ENCODE measurements at regions not wholly inside any gene's neighbourhood (a gene's known extent, or its start where the extent isn't known, plus 50 kb on each side); places are given as distances from the start of the nearest gene placed in this dataset.

DNA sequence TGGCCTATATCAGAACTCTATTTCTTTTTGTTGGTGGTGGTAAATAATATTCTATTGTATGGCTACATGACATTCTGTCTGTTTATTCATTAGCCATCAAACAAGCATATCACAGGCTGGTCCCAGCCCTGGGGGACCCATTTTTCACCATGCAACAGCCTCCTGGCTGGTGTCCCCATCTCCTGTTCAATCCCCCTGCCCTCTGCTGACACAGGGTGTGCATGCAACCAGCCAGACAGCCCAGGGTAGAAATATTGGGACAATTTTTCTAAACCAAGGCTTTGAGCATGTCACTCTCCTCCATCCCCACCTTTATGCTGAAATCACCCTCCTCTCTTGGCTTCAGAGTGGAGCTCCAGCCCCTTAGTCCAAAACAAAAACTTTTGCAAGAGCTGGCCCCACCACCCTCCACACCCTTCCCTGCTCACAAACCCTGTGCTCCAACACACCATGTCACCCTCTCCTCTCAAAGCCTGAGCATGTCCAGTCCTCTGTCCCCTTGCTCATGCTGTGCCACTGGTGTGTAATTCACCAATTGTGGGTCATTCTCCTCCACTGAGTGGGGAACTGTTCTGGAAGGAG, 153.0 kb upstream of the UQCRFS1 start:
- H3K9me3 ChIP-seq (ENCODE audit: control insufficient read depth in 2 of 3, insufficient read depth in 1 of 3, low read length in 3 of 3) = no peaks in the 10 kb centered on the region

DNA sequence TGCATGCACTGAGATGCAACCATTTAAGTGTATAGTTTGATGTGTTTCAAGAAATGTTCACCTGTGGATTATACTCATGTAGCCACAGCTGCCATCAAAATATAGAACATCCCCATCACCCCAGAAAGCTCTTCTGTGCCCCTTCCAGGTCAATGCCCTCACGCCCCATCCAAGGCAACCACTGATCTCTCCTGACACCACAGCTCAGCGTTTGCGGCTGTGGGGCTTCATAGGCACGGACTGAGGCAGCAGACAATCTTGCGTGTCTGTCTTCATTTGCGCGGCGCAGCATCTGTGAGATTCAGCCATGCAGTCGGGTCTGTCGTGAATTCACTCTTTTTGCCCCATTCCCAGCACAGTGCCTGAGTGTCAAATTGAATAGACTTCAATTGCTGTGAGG, 153.8 kb upstream of the UQCRFS1 start:
- no peak overlapping the region for H3K4me3 ChIP-seq (ENCODE audit: low read length in 3 of 3)
- FAIRE-seq = no peak
- H3K9me3 ChIP-seq (ENCODE audit: control insufficient read depth in 2 of 3, insufficient read depth in 1 of 3, low read length in 3 of 3) = no peaks in the 10 kb centered on the region
- H3K36me3 ChIP-seq (ENCODE audit: control insufficient read depth in 2 of 3, insufficient read depth in 3 of 3, low read length in 3 of 3) = no peaks in the 10 kb centered on the region
- H3K27ac ChIP-seq (ENCODE audit: low read depth in 2 of 2, low read length in 2 of 2) = no peak overlapping the region
- DNase-seq = peak in 2 of 5 donors; percentile 6 to 9
- intact Hi-C loops (cut with DNase I) = no loop called here
- TF ChIP-seq, protein P1, sequence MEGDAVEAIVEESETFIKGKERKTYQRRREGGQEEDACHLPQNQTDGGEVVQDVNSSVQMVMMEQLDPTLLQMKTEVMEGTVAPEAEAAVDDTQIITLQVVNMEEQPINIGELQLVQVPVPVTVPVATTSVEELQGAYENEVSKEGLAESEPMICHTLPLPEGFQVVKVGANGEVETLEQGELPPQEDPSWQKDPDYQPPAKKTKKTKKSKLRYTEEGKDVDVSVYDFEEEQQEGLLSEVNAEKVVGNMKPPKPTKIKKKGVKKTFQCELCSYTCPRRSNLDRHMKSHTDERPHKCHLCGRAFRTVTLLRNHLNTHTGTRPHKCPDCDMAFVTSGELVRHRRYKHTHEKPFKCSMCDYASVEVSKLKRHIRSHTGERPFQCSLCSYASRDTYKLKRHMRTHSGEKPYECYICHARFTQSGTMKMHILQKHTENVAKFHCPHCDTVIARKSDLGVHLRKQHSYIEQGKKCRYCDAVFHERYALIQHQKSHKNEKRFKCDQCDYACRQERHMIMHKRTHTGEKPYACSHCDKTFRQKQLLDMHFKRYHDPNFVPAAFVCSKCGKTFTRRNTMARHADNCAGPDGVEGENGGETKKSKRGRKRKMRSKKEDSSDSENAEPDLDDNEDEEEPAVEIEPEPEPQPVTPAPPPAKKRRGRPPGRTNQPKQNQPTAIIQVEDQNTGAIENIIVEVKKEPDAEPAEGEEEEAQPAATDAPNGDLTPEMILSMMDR (IDR thresholded peaks at IDR 0.05; ENCODE audit: borderline replicate concordance, extremely low read depth, insufficient read depth) = no peak
- H3K27me3 ChIP-seq (ENCODE audit: control insufficient read depth, insufficient read depth, low read length) = no peaks in the 10 kb centered on the region
- no peaks in the 10 kb centered on the region for H3K4me1 ChIP-seq (ENCODE audit: control insufficient read depth in 2 of 3, insufficient read depth in 2 of 3, low read depth in 1 of 3, low read length in 3 of 3)
- no peak overlapping the region for H3K9ac ChIP-seq (ENCODE audit: low read length in 3 of 3)

More for the DNA sequence above, 153.0 kb upstream of the UQCRFS1 start:
- no peak overlapping the region for H3K27ac ChIP-seq (ENCODE audit: low read depth in 2 of 2, low read length in 2 of 2)
- H3K4me1 ChIP-seq (ENCODE audit: control insufficient read depth in 2 of 3, insufficient read depth in 2 of 3, low read depth in 1 of 3, low read length in 3 of 3) = no peaks in the 10 kb centered on the region
- intact Hi-C loops (cut with DNase I) = no loop called here
- no peaks in the 10 kb centered on the region for H3K36me3 ChIP-seq (ENCODE audit: control insufficient read depth in 2 of 3, insufficient read depth in 3 of 3, low read length in 3 of 3)
- FAIRE-seq = no peak
- TF ChIP-seq, protein P1 (IDR thresholded peaks at IDR 0.05; ENCODE audit: borderline replicate concordance, extremely low read depth, insufficient read depth) = no peak
- H3K4me3 ChIP-seq (ENCODE audit: low read length in 3 of 3) = no peak overlapping the region
- H3K27me3 ChIP-seq (ENCODE audit: control insufficient read depth, insufficient read depth, low read length) = no peaks in the 10 kb centered on the region
- peak in 1 of 5 donors; percentile 4 for DNase-seq
- H3K9ac ChIP-seq (ENCODE audit: low read length in 3 of 3) = no peak overlapping the region

DNA sequence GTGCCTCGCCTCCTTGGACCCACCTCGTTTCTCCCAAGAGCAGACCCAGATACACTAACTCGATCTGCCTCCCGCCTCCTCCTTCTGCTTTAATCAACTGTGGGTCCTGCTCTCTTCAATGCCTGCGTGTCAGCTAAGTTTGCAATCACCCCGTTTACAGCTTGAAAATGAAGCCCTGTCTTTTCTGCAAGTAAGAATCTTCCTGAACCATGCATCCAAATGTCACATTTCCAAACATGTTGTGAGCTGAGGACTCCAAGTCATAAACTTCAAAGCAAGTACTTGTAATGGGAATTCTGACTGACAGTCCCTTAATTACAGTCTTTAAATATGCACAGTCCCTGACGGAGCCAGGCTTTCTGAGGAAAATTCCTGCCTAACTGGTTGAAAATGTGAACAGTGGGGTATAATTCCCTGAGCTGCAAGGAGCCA, 154.9 kb upstream of the UQCRFS1 start:
- peak in 4 of 5 donors; percentile 0 to 19 (median 8) for DNase-seq
- no peaks in the 10 kb centered on the region for H3K4me1 ChIP-seq (ENCODE audit: control insufficient read depth in 2 of 3, insufficient read depth in 2 of 3, low read depth in 1 of 3, low read length in 3 of 3)
- TF ChIP-seq, protein P1 (IDR thresholded peaks at IDR 0.05; ENCODE audit: borderline replicate concordance, extremely low read depth, insufficient read depth) = no peak
- intact Hi-C loops (cut with DNase I) = no loop called here
- H3K4me3 ChIP-seq (ENCODE audit: low read length in 3 of 3) = no peak overlapping the region
- no peaks in the 10 kb centered on the region for H3K27me3 ChIP-seq (ENCODE audit: control insufficient read depth, insufficient read depth, low read length)
- H3K9me3 ChIP-seq (ENCODE audit: control insufficient read depth in 2 of 3, insufficient read depth in 1 of 3, low read length in 3 of 3) = no peaks in the 10 kb centered on the region
- no peak overlapping the region for H3K27ac ChIP-seq (ENCODE audit: low read depth in 2 of 2, low read length in 2 of 2)
- FAIRE-seq = no peak
- no peak overlapping the region for H3K9ac ChIP-seq (ENCODE audit: low read length in 3 of 3)
- H3K36me3 ChIP-seq (ENCODE audit: control insufficient read depth in 2 of 3, insufficient read depth in 3 of 3, low read length in 3 of 3) = no peaks in the 10 kb centered on the region

DNA sequence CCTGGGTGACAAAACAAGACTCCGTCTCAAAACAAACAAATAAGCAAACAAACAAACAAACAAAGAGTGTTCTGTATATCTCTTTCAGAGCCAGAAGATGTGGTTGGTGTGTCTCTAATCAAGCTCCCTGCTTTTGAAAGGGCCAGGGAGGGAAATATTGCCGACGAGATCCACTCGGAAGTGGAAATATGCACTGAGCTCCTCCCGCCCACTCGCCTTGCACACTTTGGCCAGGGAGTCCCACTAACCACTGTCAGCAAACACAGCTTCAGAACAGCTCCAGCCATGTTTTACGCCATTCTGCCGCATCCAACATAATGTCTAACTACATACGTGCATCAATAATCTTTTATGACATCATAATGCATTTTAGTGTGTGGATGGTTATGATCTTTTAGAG, 155.5 kb upstream of the VSTM2B start:
- Histone ChIP-seq H3K27me3 (ENCODE audit: control insufficient read depth, insufficient read depth, low read length) (no peaks in the 10 kb centered on the region), H3K4me1 (ENCODE audit: control insufficient read depth in 2 of 3, insufficient read depth in 2 of 3, low read depth in 1 of 3, low read length in 3 of 3) (no peaks in the 10 kb centered on the region), H3K36me3 (ENCODE audit: control insufficient read depth in 2 of 3, insufficient read depth in 3 of 3, low read length in 3 of 3) (no peaks in the 10 kb centered on the region), H3K9me3 (ENCODE audit: control insufficient read depth in 2 of 3, insufficient read depth in 1 of 3, low read length in 3 of 3) (no peaks in the 10 kb centered on the region), H3K27ac (ENCODE audit: low read depth in 2 of 2, low read length in 2 of 2) (no peak overlapping the region), H3K4me3 (ENCODE audit: low read length in 3 of 3) (no peak overlapping the region), H3K9ac (ENCODE audit: low read length in 3 of 3) (no peak overlapping the region)
- intact Hi-C loops (cut with DNase I) = no loop called here
- no peak for FAIRE-seq
- TF ChIP-seq, protein P1 (IDR thresholded peaks at IDR 0.05; ENCODE audit: borderline replicate concordance, extremely low read depth, insufficient read depth) = no peak
- no peak for DNase-seq
